HepG2 (cell line): ENCODE measurements at regions not wholly inside any gene's neighbourhood (a gene's known extent, or its start where the extent isn't known, plus 50 kb on each side); places are given as distances from the start of the nearest gene placed in this dataset.

Experiments
- ATAC-seq: fragments of 200-7000 bp; cut with Tn5 transposase; 3 replicates; pipeline ENCODE4 v1.9.1; 2020; ENCODE audit warnings: mild to moderate bottlenecking, moderate library complexity
- BruUV-seq: library from RNA; stranded (reverse); fragments of 400-500 nt; replicated peaks from 2 replicates; lab custom pipeline; 2021; lab: Mats Ljungman, UMichigan
- CTCF ChIA-PET: fragments of 300-600 bp; formaldehyde crosslinking; extraction: SDS; loops from one replicate; lab custom pipeline; 2021; ENCODE audit warnings: low total read pairs, inconsistent platforms, low intra/inter-chr PET ratio; lab: Yijun Ruan, JAX
- POLR2A ChIA-PET: fragments of 350-600 bp; sonication (Branson Sonifier 250); formaldehyde crosslinking; loops from one replicate; lab custom pipeline; 2020; ENCODE audit warnings: antibody characterized with exemption, inconsistent platforms; lab: Yijun Ruan, JAX
- DNase-seq: peaks from one replicate; pipeline ENCODE4 v3.0.0-alpha.2; 2015; ENCODE audit warnings: low spot score
- FAIRE-seq: peaks from 3 replicates; lab custom pipeline; 2011; peaks lifted over from hg19 to GRCh38; lab: Jason Lieb, UNC
- H2AFZ ChIP-seq: one replicate; pipeline ENCODE4 v1.6.1; 2011; ENCODE audit warnings: low read length, inconsistent platforms
- H3K27ac ChIP-seq: fragments of 300-600 bp; 3 replicates; pipeline ENCODE4 v1.8.0; 2011; ENCODE audit warnings: mixed run types, mild to moderate bottlenecking, mixed read lengths, low read length, inconsistent platforms; ENCODE audit not compliant: insufficient read depth; ENCODE audit errors: extremely low read length
- H3K27me3 ChIP-seq, 2 experiments: fragments of 200-600 bp in 1 of 2; 2 replicates in 1 of 2; 3 replicates in 1 of 2; pipeline versions ENCODE4 v1.6.0 to v1.8.0; 2011; ENCODE audit warnings: low read length in 2 of 2, mild to moderate bottlenecking in 2 of 2, moderate library complexity in 2 of 2, inconsistent platforms in 1 of 2; ENCODE audit not compliant: insufficient read depth in 2 of 2, control insufficient read depth in 1 of 2
- H3K36me3 ChIP-seq, 2 experiments: fragments of 200-600 bp in 1 of 2; replicated peaks in 1 of 2; 2 replicates in 1 of 2; 3 replicates in 1 of 2; pipeline versions ENCODE4 v1.5.1 to v1.8.0; 2011; ENCODE audit warnings: low read length in 2 of 2, inconsistent platforms in 1 of 2; ENCODE audit not compliant: insufficient read depth in 2 of 2, control insufficient read depth in 1 of 2
- H3K4me1 ChIP-seq: 2 replicates; pipeline ENCODE4 v1.5.1; 2012; ENCODE audit warnings: low read length, inconsistent platforms; ENCODE audit not compliant: insufficient read depth
- H3K4me2 ChIP-seq: 2 replicates; pipeline ENCODE4 v1.6.0; 2011; ENCODE audit warnings: low read depth, low read length, inconsistent platforms
- H3K4me3 ChIP-seq, 3 experiments: fragments of 200-600 bp in 1 of 3; sonication (generic), shearing (Covaris generic) in 1 of 3; replicated peaks in 1 of 3; 2 replicates each; pipeline ENCODE4 v1.5.1; 2011 to 2016; ENCODE audit warnings: low read length in 3 of 3, inconsistent platforms in 2 of 3, low read depth in 2 of 3, mild to moderate bottlenecking in 2 of 3, control low read depth in 1 of 3, mixed read lengths in 1 of 3; ENCODE audit not compliant: insufficient read depth in 1 of 3
- H3K79me2 ChIP-seq: one replicate; pipeline ENCODE4 v1.6.1; 2011; ENCODE audit warnings: low read length, inconsistent platforms; ENCODE audit not compliant: insufficient read depth
- H3K9ac ChIP-seq: 2 replicates; pipeline ENCODE4 v1.6.0; 2011; ENCODE audit warnings: mild to moderate bottlenecking, low read depth, low read length, inconsistent platforms; ENCODE audit not compliant: insufficient read depth
- H3K9me3 ChIP-seq: 2 replicates; pipeline ENCODE4 v1.5.1; 2012; ENCODE audit warnings: mild to moderate bottlenecking, low read length
- H4K20me1 ChIP-seq: 2 replicates; pipeline ENCODE4 v1.6.0; 2011; ENCODE audit warnings: inconsistent platforms, mild to moderate bottlenecking, low read length, moderate library complexity; ENCODE audit not compliant: insufficient read depth
- EP300 ChIP-seq, 3 experiments: sonication (generic) in 1 of 3; formaldehyde crosslinking in 1 of 3; IDR thresholded peaks; 2 replicates each; pipeline versions ENCODE4 v1.5.1 to v1.6.1; 2011 to 2020; ENCODE audit warnings: low read depth in 2 of 3, low read length in 2 of 3, borderline replicate concordance in 1 of 3, improper control_type of control experiment in 1 of 3, mild to moderate bottlenecking in 1 of 3, missing genetic modification reagents in 1 of 3, moderate library complexity in 1 of 3
- FOXA1 ChIP-seq, 2 experiments: fragments of 450-650 bp in 1 of 2; sonication (generic) in 1 of 2; formaldehyde crosslinking in 1 of 2; IDR thresholded peaks; 2 replicates each; pipeline versions ENCODE4 v1.4.0 to v1.6.1; 2016 to 2020; ENCODE audit warnings: missing genetic modification reagents in 1 of 2
- GLI4 ChIP-seq: sonication (generic); formaldehyde crosslinking; IDR thresholded peaks from 2 replicates; pipeline ENCODE4 v1.5.1; 2020; ENCODE audit warnings: missing genetic modification reagents, mild to moderate bottlenecking, moderate library complexity, borderline replicate concordance
- HDAC6 ChIP-seq: fragments of 200-600 bp; sonication (generic); IDR thresholded peaks from 2 replicates; pipeline ENCODE4 v1.7.0; 2017; ENCODE audit warnings: mild to moderate bottlenecking, antibody characterized with exemption, low read length, low read depth
- MEIS1 ChIP-seq: sonication (generic); formaldehyde crosslinking; IDR thresholded peaks from 2 replicates; pipeline ENCODE4 v1.9.0; 2021; ENCODE audit warnings: mild to moderate bottlenecking, missing genetic modification reagents, moderate library complexity, borderline replicate concordance
- MYNN ChIP-seq: sonication (generic); formaldehyde crosslinking; IDR thresholded peaks from 2 replicates; pipeline ENCODE4 v1.4.0; 2020; ENCODE audit warnings: mild to moderate bottlenecking, low read depth, missing genetic modification reagents
- RAD51 ChIP-seq: fragments of 450-650 bp; IDR thresholded peaks from 2 replicates; pipeline ENCODE4 v1.6.1; 2016; ENCODE audit warnings: borderline replicate concordance
- REXO4 ChIP-seq: sonication (generic); formaldehyde crosslinking; IDR thresholded peaks from 2 replicates; pipeline ENCODE4 v1.8.0; 2022; ENCODE audit warnings: missing genetic modification reagents, mild to moderate bottlenecking, borderline replicate concordance
- TEAD3 ChIP-seq: optimal IDR thresholded peaks from 2 replicates; pipeline ENCODE3; 2016; ENCODE audit warnings: borderline replicate concordance
- ZFP1 ChIP-seq: IDR thresholded peaks from 2 replicates; pipeline ENCODE4 v1.6.1; 2016
- ZNF644 ChIP-seq: IDR thresholded peaks from 2 replicates; pipeline ENCODE4 v1.6.1; 2016; ENCODE audit warnings: low read depth
- ZNF841 ChIP-seq: sonication (generic); formaldehyde crosslinking; IDR thresholded peaks from 2 replicates; pipeline ENCODE4 v1.8.1; 2023; ENCODE audit warnings: missing genetic modification reagents, borderline replicate concordance
- WGBS: methylation state at CpG from one replicate; pipeline ENCODE4 v1.1.6; 2017; ENCODE audit warnings: low lambda C conversion rate; 5-methylcytosine and 5-hydroxymethylcytosine counted together
- in situ Hi-C: cut with HindIII; loops from 2 replicates; pipeline ENCODE4 v1.10.0; 2017; ENCODE audit warnings: low pct_unique_long_range_greater_than_20kb; ENCODE audit not compliant: extremely low pct_ligation_motif_present
- intact Hi-C: fragments of 100-400 bp; cut with micrococcal nuclease; formaldehyde crosslinking; loops from one replicate; pipeline ENCODE4 v1.10.0; 2022; ENCODE audit not compliant: unreplicated experiment
- TF ChIP-seq, protein P1 (sequence below): sonication (generic); formaldehyde crosslinking; IDR thresholded peaks from 2 replicates; pipeline ENCODE4 v1.8.0; 2022; ENCODE audit warnings: mild to moderate bottlenecking, missing genetic modification reagents
- TF ChIP-seq, protein P2 (sequence below), 2 experiments: IDR thresholded peaks; 2 replicates each; pipeline ENCODE4 v1.6.1; 2011 to 2012; ENCODE audit warnings: low read length in 2 of 2, borderline replicate concordance in 1 of 2, low read depth in 1 of 2, mild to moderate bottlenecking in 1 of 2, moderate library complexity in 1 of 2

DNA sequence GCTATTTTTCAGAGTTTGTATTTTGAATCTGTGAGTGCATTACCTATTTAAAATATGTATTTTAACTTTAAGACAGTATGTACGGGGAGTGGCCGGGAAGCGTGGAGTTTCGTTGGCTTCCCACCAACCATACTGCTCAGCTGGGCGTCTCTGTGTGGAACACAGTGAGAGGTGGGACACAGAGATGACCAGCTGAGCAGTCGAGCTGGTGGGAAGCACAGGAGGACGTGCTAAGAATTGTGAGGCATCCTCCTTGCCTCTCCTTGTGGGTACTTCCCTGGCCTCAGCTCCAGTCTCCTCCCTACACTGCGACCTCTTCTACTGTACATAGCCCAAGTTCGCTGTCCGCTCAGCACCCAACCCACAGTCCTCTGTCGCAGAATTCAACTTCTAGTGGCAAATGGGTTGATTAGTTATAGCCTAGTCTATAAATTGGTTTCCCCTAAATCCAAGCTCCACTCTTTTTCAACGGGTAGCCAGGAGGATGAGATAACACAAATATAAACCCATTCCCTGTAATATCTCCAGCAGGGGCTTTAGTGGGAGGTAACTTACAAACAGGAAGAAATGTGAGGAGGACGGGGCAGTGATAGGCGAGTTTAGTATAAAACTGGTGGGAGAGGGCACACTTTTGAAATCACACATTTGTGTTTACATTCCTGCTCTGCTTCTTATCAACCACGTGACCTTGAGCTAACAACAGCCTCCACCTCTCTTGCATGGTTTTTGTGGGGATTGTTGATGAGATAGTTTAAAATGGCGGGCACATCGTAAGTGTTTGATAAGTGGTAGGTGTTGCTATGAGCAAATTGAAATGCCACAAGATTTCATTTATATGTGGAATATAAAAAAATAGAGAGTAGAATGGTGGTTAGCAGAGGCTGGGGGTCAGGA lies 211.9 kb upstream of the HS3ST3A1 start:
- H3K4me2 ChIP-seq = no peak overlapping the region
- in situ Hi-C loops (no loop called here), intact Hi-C loops (no loop called here)
- no peak for ATAC-seq
- no peak overlapping the region for H3K27ac ChIP-seq
- peaks cover 6% of the 10 kb centered on the region; the same call in 1 of the 2 replicates for H3K4me1 ChIP-seq
- no peaks in the 10 kb centered on the region for H3K9me3 ChIP-seq
- H3K27me3 ChIP-seq = no peaks in the 10 kb centered on the region
- no peak overlapping the region for H3K9ac ChIP-seq
- no peaks in the 10 kb centered on the region for H3K36me3 ChIP-seq
- no peak overlapping the region for H3K4me3 ChIP-seq
- no peak overlapping the region for H2AFZ ChIP-seq
- no TSS peak for BruUV-seq
- ChIA-PET CTCF (no interaction called here), POLR2A (no interaction called here)
- no peaks in the 10 kb centered on the region for H4K20me1 ChIP-seq
- 55% methylated on average over 17 of the region's 17 CpGs for WGBS
- no peaks in the 10 kb centered on the region for H3K79me2 ChIP-seq
- peak; percentile 13 for DNase-seq
- no peak for FAIRE-seq
- peak; percentile 29; the same call in 1 of the 2 replicates for TF ChIP-seq RAD51
- TF ChIP-seq EP300 (IDR thresholded peaks at IDR 0.05; ENCODE audit: low read depth in 2 of 2, low read length in 2 of 2) = no peak
- no peak for TF ChIP-seq EP300 (CRISPR knock-in tag; IDR thresholded peaks at IDR 0.05; ENCODE audit: borderline replicate concordance)
- TF ChIP-seq ZFP1 (CRISPR knock-in tag) = 0 out of 2 replicates have a peak, but pooled peaks have one; percentile 30
- TF ChIP-seq ZNF644 (CRISPR knock-in tag) = peak; percentile 52; the same call in 1 of the 2 replicates
- peak; percentile 77 for TF ChIP-seq TEAD3 (CRISPR knock-in tag)
- TF ChIP-seq, protein P1, sequence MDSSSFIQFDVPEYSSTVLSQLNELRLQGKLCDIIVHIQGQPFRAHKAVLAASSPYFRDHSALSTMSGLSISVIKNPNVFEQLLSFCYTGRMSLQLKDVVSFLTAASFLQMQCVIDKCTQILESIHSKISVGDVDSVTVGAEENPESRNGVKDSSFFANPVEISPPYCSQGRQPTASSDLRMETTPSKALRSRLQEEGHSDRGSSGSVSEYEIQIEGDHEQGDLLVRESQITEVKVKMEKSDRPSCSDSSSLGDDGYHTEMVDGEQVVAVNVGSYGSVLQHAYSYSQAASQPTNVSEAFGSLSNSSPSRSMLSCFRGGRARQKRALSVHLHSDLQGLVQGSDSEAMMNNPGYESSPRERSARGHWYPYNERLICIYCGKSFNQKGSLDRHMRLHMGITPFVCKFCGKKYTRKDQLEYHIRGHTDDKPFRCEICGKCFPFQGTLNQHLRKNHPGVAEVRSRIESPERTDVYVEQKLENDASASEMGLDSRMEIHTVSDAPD (CRISPR knock-in tag) = no peak
- no peak for TF ChIP-seq HDAC6
- no peak for TF ChIP-seq MEIS1 (CRISPR knock-in tag)
- TF ChIP-seq ZNF841 (CRISPR knock-in tag) = no peak
- no peak for TF ChIP-seq REXO4 (CRISPR knock-in tag)
- TF ChIP-seq GLI4 (CRISPR knock-in tag) = no peak
- TF ChIP-seq FOXA1 (IDR thresholded peaks at IDR 0.05) = no peak
- TF ChIP-seq FOXA1 (CRISPR knock-in tag; IDR thresholded peaks at IDR 0.05) = peak; percentile 40; the same call in 1 of the 2 replicates
- TF ChIP-seq, protein P2, sequence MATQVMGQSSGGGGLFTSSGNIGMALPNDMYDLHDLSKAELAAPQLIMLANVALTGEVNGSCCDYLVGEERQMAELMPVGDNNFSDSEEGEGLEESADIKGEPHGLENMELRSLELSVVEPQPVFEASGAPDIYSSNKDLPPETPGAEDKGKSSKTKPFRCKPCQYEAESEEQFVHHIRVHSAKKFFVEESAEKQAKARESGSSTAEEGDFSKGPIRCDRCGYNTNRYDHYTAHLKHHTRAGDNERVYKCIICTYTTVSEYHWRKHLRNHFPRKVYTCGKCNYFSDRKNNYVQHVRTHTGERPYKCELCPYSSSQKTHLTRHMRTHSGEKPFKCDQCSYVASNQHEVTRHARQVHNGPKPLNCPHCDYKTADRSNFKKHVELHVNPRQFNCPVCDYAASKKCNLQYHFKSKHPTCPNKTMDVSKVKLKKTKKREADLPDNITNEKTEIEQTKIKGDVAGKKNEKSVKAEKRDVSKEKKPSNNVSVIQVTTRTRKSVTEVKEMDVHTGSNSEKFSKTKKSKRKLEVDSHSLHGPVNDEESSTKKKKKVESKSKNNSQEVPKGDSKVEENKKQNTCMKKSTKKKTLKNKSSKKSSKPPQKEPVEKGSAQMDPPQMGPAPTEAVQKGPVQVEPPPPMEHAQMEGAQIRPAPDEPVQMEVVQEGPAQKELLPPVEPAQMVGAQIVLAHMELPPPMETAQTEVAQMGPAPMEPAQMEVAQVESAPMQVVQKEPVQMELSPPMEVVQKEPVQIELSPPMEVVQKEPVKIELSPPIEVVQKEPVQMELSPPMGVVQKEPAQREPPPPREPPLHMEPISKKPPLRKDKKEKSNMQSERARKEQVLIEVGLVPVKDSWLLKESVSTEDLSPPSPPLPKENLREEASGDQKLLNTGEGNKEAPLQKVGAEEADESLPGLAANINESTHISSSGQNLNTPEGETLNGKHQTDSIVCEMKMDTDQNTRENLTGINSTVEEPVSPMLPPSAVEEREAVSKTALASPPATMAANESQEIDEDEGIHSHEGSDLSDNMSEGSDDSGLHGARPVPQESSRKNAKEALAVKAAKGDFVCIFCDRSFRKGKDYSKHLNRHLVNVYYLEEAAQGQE (IDR thresholded peaks at IDR 0.05; ENCODE audit: borderline replicate concordance in 1 of 2, low read depth in 1 of 2, low read length in 2 of 2) = peak in 1 of 2 experiments; percentile 38; a peak in 1 of 4 replicates
- no peak for TF ChIP-seq MYNN
